ENCODE measurements at regions not wholly inside any gene's neighbourhood (a gene's known extent, or its start where the extent isn't known, plus 50 kb on each side); places are given as distances from the start of the nearest gene placed in this dataset.

- H4K20me1 ChIP-seq (ENCODE audit: control insufficient read depth, extremely low read depth, insufficient read depth, low read length): no peaks in the 10 kb centered on the region
- H3K9me1 ChIP-seq (ENCODE audit: control insufficient read depth, extremely low read depth, insufficient read depth, low read length): no peaks in the 10 kb centered on the region
- no peak for TF ChIP-seq EZH2 (IDR thresholded peaks at IDR 0.05; ENCODE audit: low read length)
- TF ChIP-seq CTCF (optimal IDR thresholded peaks at IDR 0.05 in 1 of 3, IDR thresholded peaks at IDR 0.05 in 1 of 3, conservative IDR thresholded peaks at IDR 0.05 in 1 of 3; ENCODE audit: extremely low read depth in 1 of 3, insufficient read depth in 2 of 3, low read length in 3 of 3): no peak
- no peaks in the 10 kb centered on the region for H3K4me1 ChIP-seq (ENCODE audit: control insufficient read depth, extremely low read depth, insufficient read depth, low read length)
- H3K36me3 ChIP-seq (ENCODE audit: control insufficient read depth in 2 of 2, extremely low read depth in 1 of 2, insufficient read depth in 2 of 2, low read length in 2 of 2): no peaks in the 10 kb centered on the region
- no peak overlapping the region for H3K4me3 ChIP-seq (ENCODE audit: control insufficient read depth in 2 of 3, extremely low read depth in 1 of 3, insufficient read depth in 2 of 3, low read depth in 1 of 3, low read length in 3 of 3)
- no peak overlapping the region for H3K4me2 ChIP-seq (ENCODE audit: control insufficient read depth, extremely low read depth, insufficient read depth, low read depth, low read length)
- dilution Hi-C loops (cut with MboI; ENCODE audit: extremely low pct_ligation_motif_present, low sequenced_read_pairs): no loop called here
- no peaks in the 10 kb centered on the region for H3K79me2 ChIP-seq (ENCODE audit: control insufficient read depth, insufficient read depth, low read length)
- no peak for DNase-seq (ENCODE audit: low read depth, low spot score)
- H3K9me3 ChIP-seq (ENCODE audit: control insufficient read depth, low read depth, low read length): no peaks in the 10 kb centered on the region
- no peak overlapping the region for H3K9ac ChIP-seq (ENCODE audit: control insufficient read depth, extremely low read depth, insufficient read depth, low read length)
- no peak overlapping the region for H3K27ac ChIP-seq (ENCODE audit: control insufficient read depth, insufficient read depth, low read length)
- no peaks in the 10 kb centered on the region for H3K27me3 ChIP-seq (ENCODE audit: control insufficient read depth, extremely low read depth, insufficient read depth, low read length)
- H2AFZ ChIP-seq (ENCODE audit: control insufficient read depth, low read length): no peak overlapping the region
- no peak for FAIRE-seq
Observed at GRCh38 chr11:109991835-109992234, 101.4 kb upstream of the ZC3H12C start.

GRCh38 chr11:109993786-109994185 is 99.4 kb upstream of the ZC3H12C start:
- no peaks in the 10 kb centered on the region for H3K36me3 ChIP-seq (ENCODE audit: control insufficient read depth in 2 of 2, extremely low read depth in 1 of 2, insufficient read depth in 2 of 2, low read length in 2 of 2)
- H3K4me3 ChIP-seq (ENCODE audit: control insufficient read depth in 2 of 3, extremely low read depth in 1 of 3, insufficient read depth in 2 of 3, low read depth in 1 of 3, low read length in 3 of 3): no peak overlapping the region
- H3K4me2 ChIP-seq (ENCODE audit: control insufficient read depth, extremely low read depth, insufficient read depth, low read depth, low read length): no peak overlapping the region
- H3K4me1 ChIP-seq (ENCODE audit: control insufficient read depth, extremely low read depth, insufficient read depth, low read length): no peaks in the 10 kb centered on the region
- TF ChIP-seq CTCF (optimal IDR thresholded peaks at IDR 0.05 in 1 of 3, IDR thresholded peaks at IDR 0.05 in 1 of 3, conservative IDR thresholded peaks at IDR 0.05 in 1 of 3; ENCODE audit: extremely low read depth in 1 of 3, insufficient read depth in 2 of 3, low read length in 3 of 3): no peak
- TF ChIP-seq EZH2 (IDR thresholded peaks at IDR 0.05; ENCODE audit: low read length): no peak
- dilution Hi-C loops (cut with MboI; ENCODE audit: extremely low pct_ligation_motif_present, low sequenced_read_pairs): no loop called here
- H4K20me1 ChIP-seq (ENCODE audit: control insufficient read depth, extremely low read depth, insufficient read depth, low read length): no peaks in the 10 kb centered on the region
- H3K27me3 ChIP-seq (ENCODE audit: control insufficient read depth, extremely low read depth, insufficient read depth, low read length): no peaks in the 10 kb centered on the region
- no peak overlapping the region for H2AFZ ChIP-seq (ENCODE audit: control insufficient read depth, low read length)
- no peaks in the 10 kb centered on the region for H3K79me2 ChIP-seq (ENCODE audit: control insufficient read depth, insufficient read depth, low read length)
- no peak for FAIRE-seq
- H3K9ac ChIP-seq (ENCODE audit: control insufficient read depth, extremely low read depth, insufficient read depth, low read length): no peak overlapping the region
- no peak for DNase-seq (ENCODE audit: low read depth, low spot score)
- no peaks in the 10 kb centered on the region for H3K9me1 ChIP-seq (ENCODE audit: control insufficient read depth, extremely low read depth, insufficient read depth, low read length)
- H3K27ac ChIP-seq (ENCODE audit: control insufficient read depth, insufficient read depth, low read length): no peak overlapping the region
- no peaks in the 10 kb centered on the region for H3K9me3 ChIP-seq (ENCODE audit: control insufficient read depth, low read depth, low read length)
